NCI-H1436 (cell line): ENCODE measurements at regions not wholly inside any gene's neighbourhood (a gene's known extent, or its start where the extent isn't known, plus 50 kb on each side); places are given as distances from the start of the nearest gene placed in this dataset.

Experiments
- DNase-seq: peaks from one replicate; lab custom pipeline; 2025; lab: John Stamatoyannopoulos, UW

DNA sequence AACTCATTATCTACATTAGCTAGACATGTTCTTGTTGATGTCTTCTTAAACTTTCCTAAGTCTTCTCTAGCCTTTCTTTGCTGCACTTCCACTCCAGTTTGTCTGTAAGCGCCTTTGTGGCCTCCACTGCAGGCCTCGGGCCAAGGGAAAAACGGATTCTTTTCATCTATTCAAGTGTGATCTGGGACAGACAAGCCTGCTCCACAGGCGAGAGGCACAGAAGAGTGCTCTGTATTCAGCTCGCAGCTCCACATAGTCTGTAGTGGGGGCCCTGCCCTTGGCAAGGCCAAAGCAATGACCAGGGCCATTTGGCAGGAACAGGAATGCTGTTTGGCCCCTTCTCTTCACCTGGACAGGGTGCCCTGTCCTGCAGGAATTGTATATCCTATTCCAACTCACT lies 84.1 kb upstream of the BARX2 start:
- no peak for DNase-seq

DNA sequence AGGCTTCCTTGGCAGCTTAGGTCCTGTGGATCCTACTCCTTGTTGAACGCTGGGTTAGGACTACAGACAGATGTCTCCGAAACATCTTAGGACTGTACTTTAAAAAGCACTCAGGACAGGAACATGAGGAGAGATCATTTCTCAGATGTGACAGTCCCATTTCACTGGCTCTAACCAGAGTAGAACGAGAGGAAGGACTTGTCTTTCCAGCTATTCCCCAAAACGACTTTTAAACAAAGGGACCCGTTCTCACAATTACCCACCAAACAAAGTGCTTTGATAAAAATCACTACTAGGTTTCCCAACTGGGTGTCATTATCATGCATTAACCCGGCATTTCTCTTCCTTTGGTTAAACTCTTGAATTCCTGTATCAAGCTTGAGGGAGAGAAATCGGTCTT lies 84.7 kb upstream of the BARX2 start:
- DNase-seq, result no peak

DNA sequence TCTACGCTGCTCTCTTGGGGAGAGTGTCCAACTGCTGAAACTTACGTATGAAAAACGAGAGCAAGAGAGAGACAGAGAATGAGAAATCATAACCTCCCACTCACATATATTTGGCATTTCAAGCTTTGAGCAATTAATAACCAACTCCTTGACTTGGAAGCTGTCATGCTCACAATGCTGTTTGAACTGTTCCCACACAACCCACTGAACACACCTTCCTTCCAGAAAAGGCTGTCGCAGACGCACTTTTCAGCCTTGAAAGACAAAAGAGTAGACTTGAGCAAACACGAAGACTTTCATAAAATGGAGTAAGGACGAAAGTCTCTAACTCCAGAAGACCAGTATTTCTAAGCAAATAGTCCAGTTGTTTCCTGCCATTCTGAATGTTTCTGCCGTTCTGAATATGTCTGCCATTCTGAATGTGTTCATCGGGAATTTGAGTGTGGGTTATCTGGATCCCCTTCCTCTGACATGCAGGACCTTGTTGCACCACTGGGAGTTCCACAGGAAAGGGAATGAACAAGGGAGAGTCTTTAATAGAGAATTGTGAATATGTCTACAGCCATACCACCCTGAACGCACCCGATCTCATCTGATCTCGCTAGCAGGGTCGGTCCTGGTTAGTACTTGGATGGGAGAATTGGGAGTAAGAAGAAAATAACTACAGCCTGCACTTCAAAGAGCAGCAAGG lies 86.2 kb upstream of the BARX2 start:
- no peak for DNase-seq

DNA sequence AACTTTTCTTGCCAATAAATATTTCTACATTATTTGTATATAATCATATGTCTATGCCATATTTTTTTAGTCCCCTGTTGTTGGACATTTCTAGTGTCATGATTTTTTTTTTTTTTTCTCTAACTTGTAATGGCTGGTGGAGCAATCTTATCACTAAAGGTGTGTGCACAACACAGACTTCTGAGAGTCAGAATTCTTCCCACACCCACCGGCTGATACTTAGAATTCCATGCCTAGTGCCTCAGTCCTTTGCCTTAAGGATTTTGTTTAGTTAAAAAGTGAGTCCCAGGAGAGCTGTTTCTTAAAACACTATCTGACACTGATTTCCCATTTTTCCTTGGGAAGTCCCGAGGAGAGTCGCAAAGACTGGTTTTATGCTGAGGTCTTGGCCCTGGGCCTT lies 87.7 kb upstream of the BARX2 start:
- DNase-seq, result no peak

DNA sequence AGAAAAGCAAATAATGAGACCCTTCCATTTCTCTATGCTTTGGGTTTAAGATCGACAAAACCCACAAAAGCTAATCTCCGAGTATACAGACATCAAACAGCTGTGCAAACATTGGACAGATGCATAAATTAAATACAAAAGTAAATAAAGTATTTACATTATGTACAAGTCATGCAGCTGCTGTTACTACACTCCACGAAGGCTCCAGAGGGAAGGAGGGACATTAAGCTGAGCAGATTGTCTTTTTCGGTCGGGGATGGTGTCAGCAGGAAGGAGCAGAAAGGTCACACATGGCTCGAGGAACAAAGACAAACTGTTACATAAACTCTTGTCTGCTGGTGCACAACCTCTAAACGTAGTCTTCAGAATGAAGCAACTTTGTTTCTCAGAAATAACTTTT lies 88.8 kb upstream of the BARX2 start:
- peak; percentile 44 for DNase-seq

DNA sequence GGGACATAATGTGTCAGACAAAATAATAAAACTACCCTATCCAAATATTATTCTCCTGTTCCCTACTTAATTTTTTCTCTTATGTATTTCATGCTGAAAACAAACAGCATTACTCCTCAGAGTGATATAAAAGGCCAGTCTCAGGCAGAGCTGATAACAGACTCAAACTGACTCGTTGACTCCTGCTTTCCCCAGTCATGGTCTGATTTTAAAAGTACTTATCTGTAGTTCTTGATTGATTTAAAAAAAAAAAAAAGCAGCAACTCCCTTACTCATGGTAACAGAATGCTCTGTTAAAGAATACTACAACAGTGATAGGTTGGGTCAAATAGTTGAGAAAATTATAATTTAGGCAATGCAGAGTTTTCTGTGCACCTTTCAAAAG lies 90.3 kb upstream of the BARX2 start:
- DNase-seq, result no peak

DNA sequence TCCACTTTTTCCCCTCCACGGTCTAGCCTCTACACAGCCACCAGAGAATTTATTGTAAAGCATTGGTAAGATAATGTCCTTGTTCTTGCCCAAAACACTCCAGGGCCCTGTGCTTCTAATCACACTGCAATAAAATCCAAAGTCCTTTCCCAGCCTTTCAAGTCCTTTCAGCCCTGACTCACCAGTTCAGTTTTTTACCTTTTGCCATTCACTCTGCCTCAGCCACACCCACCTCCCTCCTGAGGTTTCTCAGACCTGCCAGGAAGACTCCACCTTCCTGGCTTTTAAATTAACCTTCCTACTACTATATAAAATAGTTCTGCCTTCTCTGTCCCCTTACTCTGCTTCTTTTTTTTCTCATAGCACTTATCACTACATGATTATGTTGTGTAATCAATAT lies 91.0 kb upstream of the ARHGAP32 start:
- DNase-seq, result no peak

DNA sequence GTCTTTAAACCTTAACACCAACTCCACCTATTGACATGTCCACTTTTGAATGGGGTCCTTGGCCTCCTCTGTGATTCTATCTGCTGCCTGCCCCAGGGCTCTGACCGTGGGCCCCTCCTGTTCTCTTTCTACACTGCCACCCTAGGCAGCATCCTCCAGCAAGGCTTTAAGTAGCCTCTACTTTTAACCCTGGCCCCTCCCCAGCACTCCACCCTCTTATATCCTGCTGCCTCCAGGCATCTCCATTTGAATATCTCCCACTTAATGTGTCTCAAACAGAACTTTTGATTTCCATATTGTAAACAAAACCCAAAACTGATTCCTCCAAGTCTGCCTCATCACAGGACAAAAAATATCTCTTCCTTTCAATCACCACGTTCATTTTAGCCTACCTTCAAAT lies 90.5 kb upstream of the ARHGAP32 start:
- DNase-seq, result no peak

DNA sequence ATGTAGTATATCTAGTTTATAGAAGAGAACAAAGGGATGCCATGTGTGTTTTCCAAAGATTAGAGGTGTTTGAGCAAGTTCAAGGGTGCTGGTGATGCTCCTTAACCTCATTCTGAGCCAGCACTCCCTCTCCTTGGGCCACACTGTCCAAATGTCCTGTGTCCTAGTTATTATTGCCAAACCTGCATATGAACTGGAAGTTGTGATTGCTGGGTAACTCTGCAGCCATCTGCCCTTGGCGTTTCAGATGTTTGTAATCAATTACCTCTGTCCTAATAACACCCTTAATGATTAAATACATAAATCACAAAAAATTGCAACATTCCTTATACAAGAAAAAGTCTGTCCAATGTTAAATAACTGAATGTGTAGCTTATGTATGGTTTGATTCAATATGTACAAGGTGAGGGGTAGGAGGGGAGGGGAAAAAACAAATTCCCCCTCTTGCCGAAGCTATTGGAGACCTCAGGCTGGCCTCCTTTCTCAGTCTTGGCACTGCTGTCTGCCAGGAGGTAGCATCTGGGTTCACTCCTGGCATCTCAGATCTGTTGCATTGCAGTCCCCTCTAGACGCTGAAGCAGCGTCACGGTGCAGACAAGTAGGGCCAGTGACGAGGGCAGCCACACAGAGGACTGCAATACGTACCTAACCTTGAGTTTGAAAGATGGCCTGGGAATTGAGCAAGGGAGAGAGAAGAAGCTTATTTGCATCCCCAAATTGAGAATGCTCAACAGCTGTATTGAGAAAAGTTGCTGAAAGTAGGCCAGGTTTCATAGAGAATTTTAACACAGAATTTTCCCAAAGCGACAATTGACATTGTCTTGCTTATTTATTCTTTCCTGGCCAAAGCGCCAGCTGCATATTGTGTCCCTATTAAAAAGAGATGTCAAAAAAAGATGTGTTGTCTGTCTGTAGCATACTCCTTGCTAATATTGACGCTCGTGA lies 89.6 kb upstream of the ARHGAP32 start:
- DNase-seq, result no peak

DNA sequence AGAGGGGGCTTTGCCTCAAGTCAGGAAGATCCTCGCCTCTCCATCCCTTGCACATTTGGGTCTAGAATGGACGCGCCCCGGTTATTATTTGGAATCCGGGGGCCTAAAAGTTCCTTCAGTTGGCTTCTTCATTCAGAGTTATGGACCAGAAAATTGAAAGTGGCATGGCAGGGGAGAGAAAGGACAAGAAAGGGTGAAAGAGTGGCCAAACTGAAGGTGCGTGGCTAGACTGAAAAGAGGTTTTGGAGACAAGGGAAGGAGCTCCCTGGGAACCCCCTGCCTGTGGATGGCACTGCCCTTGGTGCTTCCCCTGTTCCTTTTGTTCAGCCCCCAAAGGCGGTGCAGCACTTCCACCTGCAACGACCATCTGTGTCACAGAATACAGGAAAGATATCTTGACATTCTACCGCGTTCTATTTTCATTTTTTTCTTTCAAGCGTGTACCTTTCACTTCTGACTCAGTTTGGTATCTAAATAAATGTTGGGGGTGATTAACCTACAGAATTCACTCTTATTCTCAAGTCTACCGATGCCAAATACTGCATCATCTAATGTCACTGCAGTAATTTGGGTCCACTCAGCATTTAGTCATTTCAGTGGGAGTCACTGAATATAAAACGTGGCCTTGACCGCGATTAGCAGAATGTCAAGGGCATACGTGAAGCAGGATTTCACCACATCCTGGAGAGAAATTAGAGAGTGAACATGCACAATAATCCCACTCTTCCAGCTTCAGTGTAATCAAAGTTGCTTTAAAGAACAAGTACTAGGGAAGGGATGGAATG lies 88.1 kb upstream of the ARHGAP32 start:
- peak; percentile 12 for DNase-seq

DNA sequence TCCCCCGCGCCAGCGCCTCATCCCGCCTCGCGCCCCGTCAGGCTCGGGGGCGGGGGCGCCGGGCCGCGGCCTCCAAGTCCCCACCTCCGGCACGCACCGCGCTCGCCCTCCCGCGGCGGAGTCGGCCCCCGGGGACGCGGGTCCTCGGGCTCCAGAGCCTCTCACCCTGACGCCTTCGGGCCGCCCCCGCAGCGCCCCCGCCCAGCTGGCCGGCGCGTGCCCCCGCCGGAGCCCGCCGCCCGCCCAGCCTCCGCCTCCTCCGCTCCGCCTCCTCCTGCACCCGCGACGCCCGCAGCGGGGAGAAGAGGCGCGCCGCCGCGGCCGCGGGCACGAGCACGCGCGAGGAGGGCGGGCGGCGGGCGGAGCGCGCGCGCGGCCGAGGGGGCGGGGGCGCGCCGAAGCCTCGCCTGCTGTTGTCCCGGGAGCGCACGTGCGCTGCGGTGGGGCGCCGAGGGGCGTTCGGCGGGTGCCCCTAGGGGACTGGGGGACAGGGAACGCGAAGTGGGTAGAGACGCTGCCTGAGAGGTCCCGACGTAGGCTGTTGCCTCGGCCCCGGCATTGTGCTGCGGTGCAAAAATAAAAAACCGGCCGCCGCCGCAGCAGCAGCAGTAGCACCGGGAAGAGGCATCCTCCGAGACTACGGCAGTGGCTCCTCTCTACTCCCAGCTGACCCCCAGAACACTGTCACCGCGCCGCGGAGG lies 87.4 kb upstream of the ARHGAP32 start:
- DNase-seq, result peak; percentile 87

DNA sequence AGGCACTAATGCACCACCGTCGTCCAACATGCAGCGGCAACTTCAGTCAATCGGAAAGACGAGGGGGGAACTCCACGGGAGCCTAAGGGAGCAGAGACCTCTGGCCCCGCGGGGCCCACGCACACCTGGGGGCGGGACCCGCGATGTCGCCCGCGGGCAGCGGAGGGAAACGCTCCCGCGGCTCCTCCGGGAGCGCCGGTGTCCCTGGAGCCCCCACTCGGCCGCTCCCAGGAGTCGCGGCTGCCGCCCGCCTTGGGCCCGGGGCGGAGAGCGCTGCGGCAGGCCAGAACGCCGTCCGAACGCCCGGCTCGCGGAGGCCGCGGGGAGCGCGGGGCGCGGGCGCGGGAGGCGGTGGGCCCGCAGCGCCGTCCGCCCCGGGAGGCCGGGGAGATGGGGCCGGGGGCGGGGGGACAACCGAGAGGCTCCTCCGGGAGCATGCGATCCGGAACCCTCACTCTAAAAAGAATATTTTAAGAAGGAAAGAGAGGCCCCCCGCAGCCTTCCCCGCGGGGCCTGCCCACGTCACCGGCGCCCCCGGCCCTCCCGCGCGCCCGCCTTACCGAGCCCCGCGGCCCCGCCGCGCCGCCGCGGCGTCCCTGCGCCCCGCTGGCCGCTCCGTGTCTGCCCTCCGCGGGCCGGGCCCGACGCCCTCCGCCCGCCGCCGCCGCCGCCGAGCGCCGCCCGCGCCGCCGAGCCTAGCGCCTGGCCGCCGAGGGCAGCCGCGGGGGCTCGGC lies 86.6 kb upstream of the ARHGAP32 start:
- DNase-seq, result peak; percentile 8

DNA sequence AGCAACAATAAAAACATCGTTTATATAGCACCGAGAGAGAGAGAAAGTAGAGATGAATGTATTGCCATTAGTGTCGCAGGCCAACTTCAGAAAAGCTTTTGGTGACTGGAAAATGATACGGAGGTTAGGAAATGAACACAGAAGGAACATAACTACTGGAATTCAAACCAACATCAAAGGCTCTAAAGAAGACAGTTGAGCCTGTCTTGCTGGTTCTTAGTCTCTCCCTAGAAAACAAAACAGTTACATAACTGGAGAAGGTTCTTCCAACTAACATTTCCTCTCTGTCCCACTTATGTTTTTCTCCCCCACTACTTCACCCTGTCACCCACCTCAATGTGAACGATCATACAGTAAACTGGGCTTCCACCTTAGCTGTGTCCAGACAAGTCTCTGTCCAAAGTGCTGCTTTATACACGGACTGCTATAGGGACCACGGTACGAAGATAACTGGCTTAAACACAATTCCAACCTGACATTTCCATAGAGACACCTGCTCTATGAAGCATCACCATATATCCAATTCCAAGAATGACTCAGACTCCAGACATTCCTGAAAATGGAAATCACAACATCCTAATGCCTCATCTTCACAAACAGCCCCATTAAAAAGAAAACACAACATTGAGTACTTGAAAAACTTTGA lies 85.2 kb upstream of the ARHGAP32 start:
- DNase-seq, result no peak

DNA sequence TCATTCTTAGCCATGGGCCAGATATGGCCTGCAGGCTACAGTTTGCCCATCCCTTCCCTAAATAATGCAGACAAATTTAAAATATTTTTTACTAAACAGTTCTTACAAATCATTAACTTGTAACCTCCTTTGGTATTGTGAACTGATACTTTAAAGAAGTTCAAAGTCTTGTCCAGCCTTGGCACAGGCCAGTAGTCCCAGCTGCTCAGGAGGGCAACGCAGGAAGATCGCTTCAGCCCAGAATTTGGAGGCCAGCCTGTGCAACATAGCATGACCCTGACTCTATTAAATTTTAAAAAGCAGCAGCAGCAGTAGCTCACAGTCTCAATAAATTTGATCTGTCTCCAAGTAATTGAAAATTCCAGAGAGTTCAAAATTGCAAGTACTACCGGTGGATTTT lies 83.7 kb upstream of the ARHGAP32 start:
- no peak for DNase-seq

DNA sequence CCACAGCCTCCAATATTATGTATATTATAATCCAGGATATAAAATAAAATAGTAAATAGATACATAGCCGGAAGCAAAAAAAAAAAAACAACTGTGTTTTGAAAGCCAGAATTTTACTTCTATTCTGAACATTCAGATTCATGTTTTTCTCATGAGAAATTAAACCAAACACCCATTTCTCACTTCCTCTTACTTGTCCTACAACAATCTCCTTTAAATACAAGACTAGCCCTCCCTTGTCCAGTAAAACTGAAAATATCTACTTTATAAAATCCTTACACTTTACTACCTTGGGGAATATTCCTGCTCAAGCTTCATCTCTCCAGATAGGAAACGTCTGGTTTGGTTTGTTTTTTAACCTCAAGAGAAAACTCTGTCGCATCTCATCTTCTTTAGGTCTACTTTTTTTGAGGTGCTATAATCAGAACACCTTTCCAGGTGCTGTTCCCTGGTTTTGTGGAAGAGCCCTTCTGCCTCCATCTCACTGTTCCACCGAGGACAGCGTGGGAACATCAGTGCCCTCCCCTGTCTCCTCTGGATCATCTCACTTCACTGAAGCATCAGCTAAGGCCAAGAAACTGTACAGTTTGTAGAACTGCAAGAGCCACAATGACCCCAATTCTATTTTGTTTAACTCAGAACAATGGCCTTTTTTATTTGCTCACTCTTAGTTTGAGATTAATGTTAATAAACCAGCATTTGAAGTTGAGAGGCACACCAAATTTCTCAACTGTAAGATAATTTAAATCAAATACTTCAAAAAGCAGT lies 82.0 kb upstream of the ARHGAP32 start:
- DNase-seq, result no peak

DNA sequence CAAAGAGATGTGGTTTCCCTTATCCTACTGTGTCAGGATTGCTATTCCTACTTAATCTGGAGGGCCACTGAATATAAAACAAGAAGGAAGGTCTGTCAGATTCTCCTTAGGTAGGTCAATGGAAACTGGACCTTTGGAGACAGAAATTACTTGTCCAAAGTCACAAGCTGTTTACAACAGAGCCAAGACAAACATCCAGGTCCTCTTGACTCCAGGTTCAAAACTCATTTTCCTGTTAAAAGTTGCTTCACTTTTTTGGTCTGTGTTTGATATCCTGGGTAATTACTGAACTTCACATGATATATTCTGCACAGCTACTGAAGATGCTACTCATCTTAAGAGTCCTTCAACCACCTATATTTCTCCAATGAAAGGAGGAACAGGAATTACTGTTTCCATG lies 81.2 kb upstream of the ARHGAP32 start:
- DNase-seq, result no peak

DNA sequence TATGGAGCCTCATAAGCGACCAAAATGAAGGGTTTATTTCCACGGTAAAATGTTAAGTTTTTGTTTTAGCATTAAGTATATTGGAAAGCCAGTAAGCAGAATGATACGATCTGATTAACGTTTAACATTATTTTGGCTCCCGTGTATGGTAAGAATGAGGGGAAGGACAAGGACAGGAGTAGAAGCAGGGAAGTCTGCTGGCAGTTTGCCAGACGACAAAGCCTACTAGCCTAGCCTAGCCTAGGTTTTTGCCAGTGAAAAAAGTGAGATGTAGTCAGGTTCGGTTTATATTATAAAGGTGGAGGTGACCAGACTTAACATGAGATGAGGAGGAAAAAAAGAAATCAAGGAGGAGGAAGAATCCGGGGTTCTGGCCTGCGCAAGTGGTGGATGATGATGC lies 78.9 kb upstream of the ARHGAP32 start:
- no peak for DNase-seq

DNA sequence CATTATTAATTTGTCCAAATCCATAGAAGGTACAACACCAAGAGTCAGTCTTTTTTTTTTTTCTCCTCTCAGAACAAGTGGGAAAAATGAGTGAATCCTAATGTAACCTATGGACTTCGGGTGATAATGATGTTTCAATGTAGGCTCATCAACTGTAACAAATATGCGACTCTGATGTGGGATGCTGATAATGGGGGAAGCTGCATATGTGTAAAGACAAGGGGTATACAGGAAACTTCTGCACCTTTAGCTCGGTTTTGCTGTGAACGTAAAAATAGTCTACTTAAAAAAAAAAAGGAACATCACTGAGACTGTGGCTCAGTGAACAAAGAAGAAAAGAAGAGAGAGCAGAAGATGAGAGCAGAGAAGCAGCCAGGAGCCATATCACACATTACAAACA lies 78.3 kb upstream of the ARHGAP32 start:
- no peak for DNase-seq

DNA sequence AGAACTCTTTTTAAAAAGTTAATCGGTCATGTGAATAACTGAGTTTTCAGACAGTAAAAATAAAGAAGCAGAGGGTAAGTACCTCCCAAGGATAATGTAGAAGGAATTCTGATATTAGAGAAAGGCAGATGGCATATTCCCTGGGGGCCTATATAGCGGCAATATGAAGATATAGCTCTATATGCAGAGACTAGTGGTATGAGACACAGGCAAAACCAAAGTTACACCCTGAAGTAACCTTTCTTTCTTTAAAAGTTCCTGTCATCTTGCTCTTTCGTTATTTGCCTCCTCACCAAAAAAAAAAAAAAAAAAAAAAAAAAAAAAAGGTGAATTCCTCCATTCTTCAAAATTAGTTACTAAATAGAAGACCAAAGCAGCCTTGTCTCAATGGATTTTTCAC lies 76.2 kb upstream of the ARHGAP32 start:
- DNase-seq, result no peak

DNA sequence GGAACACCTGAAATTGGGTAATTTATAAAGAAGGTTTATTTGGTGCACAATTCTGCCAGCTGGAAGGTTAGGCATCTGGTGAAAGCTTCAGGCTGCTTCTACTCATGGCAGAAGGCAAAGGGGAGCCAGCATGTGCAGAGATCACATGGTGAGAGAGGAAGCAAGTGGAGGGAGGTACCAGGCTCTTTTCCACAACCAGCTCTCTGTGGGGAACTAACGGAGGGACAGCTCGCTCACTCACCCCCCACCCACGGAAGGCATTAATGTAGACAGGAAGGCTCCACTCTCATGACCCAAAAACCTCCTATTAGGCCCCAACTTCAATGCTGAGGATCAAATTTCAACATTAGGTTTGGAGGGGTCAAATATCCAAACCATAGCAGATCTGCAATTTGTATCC lies 75.6 kb upstream of the ARHGAP32 start:
- DNase-seq, result no peak
